Effector memory CD8-positive, alpha-beta T cell (primary cell): ENCODE measurements at regions not wholly inside any gene's neighbourhood (a gene's known extent, or its start where the extent isn't known, plus 50 kb on each side); places are given as distances from the start of the nearest gene placed in this dataset.

Experiments
- ATAC-seq: fragments of 150-1000 bp; cut with Tn5 transposase; replicated peaks from 2 replicates; pipeline ENCODE4 v1.10.0; 2021; ENCODE audit warnings: mild to moderate bottlenecking, moderate library complexity
- DNase-seq, 3 experiments: peaks; one replicate each; pipeline ENCODE4 v3.0.0; 2021
- H3K27ac Mint-ChIP-seq, 2 donors: one replicate each; pipeline ENCODE4 v1.8.0; 2022; ENCODE audit warnings: mild to moderate bottlenecking in 2 of 2, mixed read lengths in 2 of 2, moderate library complexity in 2 of 2
- H3K27me3 Mint-ChIP-seq, 2 donors: one replicate each; pipeline ENCODE4 v1.8.0; 2022; ENCODE audit warnings: mixed read lengths in 2 of 2
- H3K36me3 Mint-ChIP-seq: one replicate; pipeline ENCODE4 v1.8.0; 2022; ENCODE audit warnings: mild to moderate bottlenecking, moderate library complexity, mixed read lengths; ENCODE audit not compliant: insufficient read depth
- H3K4me1 Mint-ChIP-seq, 2 donors: one replicate each; pipeline ENCODE4 v1.8.0; 2022; ENCODE audit warnings: low read depth in 2 of 2, mixed read lengths in 2 of 2
- H3K4me3 Mint-ChIP-seq, 2 donors: one replicate each; pipeline ENCODE4 v1.8.0; 2022; ENCODE audit warnings: mild to moderate bottlenecking in 2 of 2, mixed read lengths in 2 of 2, moderate library complexity in 2 of 2
- H3K9me3 Mint-ChIP-seq, 2 donors: one replicate each; pipeline ENCODE4 v1.8.0; 2022; ENCODE audit warnings: mixed read lengths in 2 of 2

DNA sequence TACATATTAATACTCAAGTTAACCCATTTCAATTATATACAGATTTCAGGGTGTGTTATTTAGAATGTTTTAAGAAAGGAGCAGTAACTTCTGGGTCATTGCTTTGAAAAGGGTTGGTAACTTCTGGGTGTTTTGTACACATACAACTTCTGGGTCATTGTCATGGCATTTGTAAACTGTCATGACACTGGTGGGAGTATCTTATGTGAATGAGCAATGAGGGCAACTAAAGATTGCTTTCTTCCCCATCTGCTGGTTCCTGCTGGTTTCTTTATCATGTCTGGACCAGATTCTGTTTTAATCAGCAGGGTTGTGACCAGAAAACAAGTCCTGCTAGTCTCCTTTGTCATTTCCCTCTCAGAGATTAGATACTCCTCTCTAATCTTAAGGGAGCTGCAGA, 713.3 kb downstream of the LRFN5 start:
- H3K27me3 Mint-ChIP-seq, result no peaks in the 10 kb centered on the region
- ATAC-seq (no peak), DNase-seq (no peak)
- no peak overlapping the region for H3K27ac Mint-ChIP-seq
- no peaks in the 10 kb centered on the region for H3K36me3 Mint-ChIP-seq
- peaks cover 0 to 7% of the 10 kb centered on the region in 2 donors for H3K9me3 Mint-ChIP-seq
- no peaks in the 10 kb centered on the region for H3K4me1 Mint-ChIP-seq
- H3K4me3 Mint-ChIP-seq, result no peak overlapping the region

DNA sequence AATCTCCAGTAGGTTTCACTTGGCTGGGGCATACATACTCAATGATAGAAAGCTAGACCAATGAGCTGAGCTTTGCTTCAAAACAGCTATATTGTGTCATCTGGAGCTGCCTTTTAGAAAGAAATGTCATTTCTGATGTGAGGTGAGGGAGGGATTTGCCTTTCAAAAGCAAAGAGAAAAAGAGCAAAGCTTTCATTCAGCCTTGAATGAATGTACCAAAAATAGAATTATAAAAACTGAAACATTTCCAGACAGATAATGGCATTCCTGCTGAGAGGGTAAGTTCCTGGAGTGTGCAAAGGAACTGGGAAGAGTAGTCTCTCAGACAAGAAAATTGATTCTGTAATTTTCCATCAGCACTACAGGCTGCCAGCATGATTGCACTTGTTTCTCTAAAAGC, 710.0 kb downstream of the LRFN5 start:
- Mint-ChIP-seq H3K9me3 (peaks cover 0 to 8% of the 10 kb centered on the region in 2 donors), H3K36me3 (no peaks in the 10 kb centered on the region), H3K4me1 (no peaks in the 10 kb centered on the region), H3K27ac (no peak overlapping the region), H3K27me3 (no peaks in the 10 kb centered on the region), H3K4me3 (no peak overlapping the region)
- ATAC-seq, result no peak
- DNase-seq, result no peak

GRCh38 chr14:42311876-42312275, 705.2 kb downstream of the LRFN5 start:
- peaks cover 8% of the 10 kb centered on the region in 2 donors for H3K9me3 Mint-ChIP-seq
- no peak for DNase-seq
- H3K36me3 Mint-ChIP-seq, result no peaks in the 10 kb centered on the region
- no peak overlapping the region for H3K4me3 Mint-ChIP-seq
- H3K27ac Mint-ChIP-seq, result no peak overlapping the region
- no peaks in the 10 kb centered on the region for H3K4me1 Mint-ChIP-seq
- H3K27me3 Mint-ChIP-seq, result no peaks in the 10 kb centered on the region
- ATAC-seq, result no peak

DNA sequence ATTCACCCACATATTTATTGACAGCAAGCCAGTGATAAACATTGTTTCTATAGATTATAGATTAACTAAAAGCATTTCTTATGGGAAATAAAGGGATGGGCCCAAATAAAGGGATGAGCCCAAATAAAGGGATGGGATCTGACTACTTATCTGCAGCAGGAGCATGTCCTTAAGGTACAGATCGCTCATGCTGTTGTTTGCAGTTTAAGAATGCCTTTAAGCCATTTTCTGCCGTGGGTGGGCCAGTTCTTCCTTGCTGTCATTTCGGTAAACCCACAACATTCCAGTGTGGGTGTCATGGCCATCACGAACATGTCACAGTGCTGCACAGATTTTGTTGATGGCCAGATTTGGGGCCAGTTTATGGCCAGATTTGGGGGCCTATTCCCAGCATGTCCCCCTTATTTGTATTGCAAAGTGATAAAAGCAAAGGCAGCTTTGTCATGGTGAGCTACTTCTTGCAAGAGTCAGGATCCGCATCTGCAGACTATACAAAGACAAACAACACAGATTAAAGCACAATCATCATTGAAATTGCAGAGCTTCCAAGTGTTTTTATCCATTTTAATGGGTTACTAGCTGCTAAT, 700.7 kb downstream of the LRFN5 start:
- Mint-ChIP-seq H3K4me3 (no peak overlapping the region), H3K9me3 (peaks cover 8 to 10% of the 10 kb centered on the region in 2 donors), H3K27me3 (no peaks in the 10 kb centered on the region), H3K4me1 (no peaks in the 10 kb centered on the region), H3K27ac (no peak overlapping the region), H3K36me3 (no peaks in the 10 kb centered on the region)
- DNase-seq (no peak), ATAC-seq (no peak)

- no peak for ATAC-seq
- no peak overlapping the region for H3K27ac Mint-ChIP-seq
- no peaks in the 10 kb centered on the region for H3K36me3 Mint-ChIP-seq
- no peaks in the 10 kb centered on the region for H3K27me3 Mint-ChIP-seq
- H3K9me3 Mint-ChIP-seq, result no peaks in the 10 kb centered on the region
- H3K4me3 Mint-ChIP-seq, result no peak overlapping the region
- no peaks in the 10 kb centered on the region for H3K4me1 Mint-ChIP-seq
- no peak for DNase-seq
These were observed 693.0 kb downstream of the LRFN5 start for GRCh38 chr14:42299692-42300091.

DNA sequence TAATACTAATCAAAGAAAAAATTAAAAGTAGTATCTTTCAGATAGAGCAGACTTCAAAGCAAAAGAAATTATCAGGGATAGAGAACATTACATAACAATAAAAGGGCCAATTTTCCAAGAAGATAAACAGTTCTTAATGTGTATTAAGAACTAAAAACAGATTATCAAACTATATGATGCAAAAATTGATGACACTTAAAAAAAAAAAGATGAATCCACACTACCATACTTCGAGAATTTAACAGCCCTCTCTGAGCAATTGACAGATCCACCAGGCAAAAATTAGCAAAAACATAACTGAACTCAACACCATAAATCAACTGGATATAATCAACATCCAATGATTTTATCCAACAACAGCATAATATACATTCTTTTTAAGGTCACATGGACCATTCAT, 686.5 kb downstream of the LRFN5 start:
- peaks cover 2 to 7% of the 10 kb centered on the region in 2 donors for H3K9me3 Mint-ChIP-seq
- H3K27ac Mint-ChIP-seq, result no peak overlapping the region
- no peak overlapping the region for H3K4me3 Mint-ChIP-seq
- peaks cover 3% of the 10 kb centered on the region for H3K36me3 Mint-ChIP-seq
- DNase-seq, result no peak
- H3K4me1 Mint-ChIP-seq, result no peaks in the 10 kb centered on the region
- ATAC-seq, result no peak
- no peaks in the 10 kb centered on the region for H3K27me3 Mint-ChIP-seq

GRCh38 chr14:42277840-42278239, 671.2 kb downstream of the LRFN5 start:
- H3K9me3 Mint-ChIP-seq, result peaks cover 8 to 13% of the 10 kb centered on the region in 2 donors
- no peak overlapping the region for H3K4me3 Mint-ChIP-seq
- no peak overlapping the region for H3K27ac Mint-ChIP-seq
- H3K36me3 Mint-ChIP-seq, result no peaks in the 10 kb centered on the region
- no peak for ATAC-seq
- H3K4me1 Mint-ChIP-seq, result no peaks in the 10 kb centered on the region
- H3K27me3 Mint-ChIP-seq, result no peaks in the 10 kb centered on the region
- no peak for DNase-seq

DNA sequence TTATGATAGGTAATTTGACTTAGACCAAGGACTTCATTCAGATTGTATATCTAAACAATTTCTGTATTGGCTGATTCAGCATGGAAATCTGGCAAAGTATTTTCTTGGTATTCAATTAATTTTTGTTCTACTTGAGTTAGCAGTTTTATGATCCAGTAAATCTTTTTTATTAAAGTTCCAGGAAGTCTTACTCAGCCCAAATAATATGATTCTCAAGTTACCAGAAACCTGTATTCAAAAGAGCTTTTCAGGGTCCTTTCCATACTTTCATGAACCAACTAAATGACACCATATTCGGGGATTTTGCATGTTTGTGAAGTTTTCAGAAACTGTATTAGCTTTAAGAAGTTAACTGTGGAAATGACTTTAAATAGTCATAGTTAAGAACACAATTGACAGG, 662.6 kb downstream of the LRFN5 start:
- Mint-ChIP-seq H3K36me3 (no peaks in the 10 kb centered on the region), H3K4me1 (no peaks in the 10 kb centered on the region), H3K27me3 (no peaks in the 10 kb centered on the region), H3K9me3 (no peaks in the 10 kb centered on the region), H3K4me3 (no peak overlapping the region), H3K27ac (no peak overlapping the region)
- ATAC-seq (no peak), DNase-seq (no peak)

DNA sequence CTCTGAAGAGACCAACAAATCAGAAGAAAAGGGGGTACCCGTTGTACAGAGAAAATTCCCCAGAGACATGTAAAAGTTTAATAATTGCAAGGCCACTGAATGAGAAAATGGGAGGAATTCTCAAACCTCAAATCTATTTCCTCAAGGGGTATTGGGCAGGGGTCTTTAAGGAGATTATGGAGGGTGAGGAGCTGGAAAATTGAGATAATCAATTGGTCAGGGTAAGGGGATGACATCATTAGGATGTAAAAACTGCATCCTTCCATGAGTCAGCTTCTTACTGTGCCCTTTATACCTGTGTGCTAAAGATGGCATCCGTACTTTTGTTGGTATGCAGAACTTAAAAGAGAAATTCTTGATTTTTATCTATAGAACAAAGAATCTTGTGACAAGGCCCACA, 641.5 kb downstream of the LRFN5 start:
- ATAC-seq, result no peak
- Mint-ChIP-seq H3K4me1 (no peaks in the 10 kb centered on the region), H3K27me3 (no peaks in the 10 kb centered on the region), H3K36me3 (no peaks in the 10 kb centered on the region), H3K27ac (no peak overlapping the region), H3K9me3 (peaks cover 4 to 5% of the 10 kb centered on the region in 2 donors), H3K4me3 (no peak overlapping the region)
- no peak for DNase-seq

GRCh38 chr14:42241101-42241500, 634.4 kb downstream of the LRFN5 start:
- DNase-seq (no peak), ATAC-seq (no peak)
- Mint-ChIP-seq H3K9me3 (peaks cover 7 to 9% of the 10 kb centered on the region in 2 donors), H3K27me3 (no peaks in the 10 kb centered on the region), H3K4me1 (no peaks in the 10 kb centered on the region), H3K36me3 (no peaks in the 10 kb centered on the region), H3K4me3 (no peak overlapping the region), H3K27ac (no peak overlapping the region)

GRCh38 chr14:42229976-42230375, 623.3 kb downstream of the LRFN5 start:
- Mint-ChIP-seq H3K4me1 (no peaks in the 10 kb centered on the region), H3K36me3 (no peaks in the 10 kb centered on the region), H3K4me3 (no peak overlapping the region), H3K27me3 (no peaks in the 10 kb centered on the region), H3K27ac (no peak overlapping the region), H3K9me3 (peaks cover 0 to 3% of the 10 kb centered on the region in 2 donors)
- ATAC-seq (no peak), DNase-seq (no peak)

DNA sequence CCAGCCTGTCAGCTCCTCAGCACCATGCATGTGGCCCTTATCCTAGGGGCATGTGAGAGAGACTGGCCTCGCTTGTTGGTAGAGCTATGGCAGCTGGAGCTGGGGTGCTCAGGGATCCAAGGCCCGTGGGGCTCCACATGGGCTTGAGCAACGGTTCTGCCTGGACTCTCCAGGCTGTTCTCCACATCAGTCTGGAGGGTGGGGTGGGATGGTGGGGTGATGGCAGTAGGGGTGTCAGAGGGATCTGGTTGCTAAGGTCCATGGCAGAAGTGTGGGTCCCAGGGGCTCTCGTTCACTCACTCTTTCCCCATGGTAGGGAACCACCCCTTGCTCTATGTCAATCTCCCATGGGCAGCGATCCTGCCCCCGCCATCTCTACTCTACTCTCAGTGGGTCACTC, 622.6 kb downstream of the LRFN5 start:
- H3K27me3 Mint-ChIP-seq, result no peaks in the 10 kb centered on the region
- no peak overlapping the region for H3K4me3 Mint-ChIP-seq
- H3K36me3 Mint-ChIP-seq, result no peaks in the 10 kb centered on the region
- no peak overlapping the region for H3K27ac Mint-ChIP-seq
- H3K4me1 Mint-ChIP-seq, result no peaks in the 10 kb centered on the region
- ATAC-seq, result no peak
- H3K9me3 Mint-ChIP-seq, result peaks cover 0 to 4% of the 10 kb centered on the region in 2 donors
- no peak for DNase-seq

DNA sequence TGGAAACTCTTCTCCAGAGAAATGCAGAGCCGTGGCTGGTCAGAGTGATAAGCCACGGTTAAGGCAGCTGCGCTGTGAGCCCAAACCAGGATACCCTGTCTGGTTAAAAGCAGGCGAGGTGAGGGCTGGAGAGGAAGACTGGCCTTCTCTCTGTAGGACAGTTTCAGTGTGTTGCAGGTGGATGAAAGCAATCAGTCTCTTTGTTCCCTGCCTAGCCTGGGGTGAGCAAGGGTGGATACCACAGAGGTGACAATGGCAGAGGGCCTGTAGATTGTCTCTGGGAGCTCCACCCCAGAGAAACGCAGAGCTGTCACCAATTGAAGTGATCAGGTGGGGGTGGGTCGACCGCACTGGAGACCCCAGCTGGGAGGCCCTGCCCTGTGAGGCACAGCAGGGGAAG, 621.9 kb downstream of the LRFN5 start:
- Mint-ChIP-seq H3K36me3 (no peaks in the 10 kb centered on the region), H3K27ac (no peak overlapping the region), H3K9me3 (peaks cover 0 to 5% of the 10 kb centered on the region in 2 donors), H3K27me3 (no peaks in the 10 kb centered on the region), H3K4me1 (no peaks in the 10 kb centered on the region), H3K4me3 (no peak overlapping the region)
- no peak for ATAC-seq
- DNase-seq, result no peak

DNA sequence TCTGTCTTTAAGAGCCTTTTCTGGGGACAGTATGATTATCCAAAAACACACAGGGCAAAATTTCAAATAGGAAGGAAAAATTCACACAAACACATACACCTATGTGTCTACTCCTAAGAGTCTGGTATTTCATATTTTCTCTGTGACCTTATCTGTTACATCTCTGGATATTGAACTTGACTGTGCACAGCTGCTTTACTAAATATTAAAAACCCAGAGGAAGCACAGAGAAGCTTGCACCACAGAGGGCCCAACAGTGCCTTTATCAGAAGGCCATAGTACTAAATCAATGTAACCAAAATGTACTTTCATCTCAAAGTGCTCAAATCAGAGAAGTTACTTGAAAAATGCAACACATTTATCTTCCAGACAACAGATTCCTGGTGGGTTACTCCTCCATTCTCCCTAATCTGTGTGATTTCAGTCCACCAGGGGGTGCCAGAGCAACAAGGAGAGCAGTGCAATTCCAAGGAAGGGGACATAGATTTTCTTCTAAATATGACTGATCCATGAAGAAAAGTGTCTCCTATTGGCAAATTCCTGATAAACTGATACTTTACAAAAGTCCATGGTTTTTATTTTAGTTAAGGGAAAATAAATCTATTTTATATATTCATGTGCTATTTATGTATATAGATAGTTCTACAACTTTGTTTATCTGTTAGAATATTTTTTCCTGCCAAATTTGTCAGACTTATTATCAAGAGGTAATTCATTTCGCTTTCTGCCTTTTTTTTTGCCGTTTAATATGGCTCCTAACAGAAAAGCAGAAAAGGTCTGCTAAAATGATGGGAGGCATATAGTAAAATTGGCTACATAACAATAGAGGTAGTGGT, 617.6 kb downstream of the LRFN5 start:
- Mint-ChIP-seq H3K36me3 (no peaks in the 10 kb centered on the region), H3K4me1 (no peaks in the 10 kb centered on the region), H3K27ac (no peak overlapping the region), H3K9me3 (peaks cover 0 to 5% of the 10 kb centered on the region in 2 donors), H3K27me3 (no peaks in the 10 kb centered on the region), H3K4me3 (no peak overlapping the region)
- no peak for DNase-seq
- no peak for ATAC-seq
